Gastrocnemius medialis (tissue), 4 donors: ENCODE measurements at regions not wholly inside any gene's neighbourhood (a gene's known extent, or its start where the extent isn't known, plus 50 kb on each side); places are given as distances from the start of the nearest gene placed in this dataset.

ENCODE experiments used
- POLR2A ChIP-seq, 2 donors: fragments of 450-650 bp; IDR thresholded peaks; one replicate each; pipeline ENCODE4 v1.6.1; 2017; ENCODE audit warnings: antibody characterized with exemption in 2 of 2, mild to moderate bottlenecking in 2 of 2, moderate library complexity in 2 of 2
- TF ChIP-seq, protein P1 (sequence below), 5 experiments: fragments of 450-650 bp in 3 of 5; fragments of 200-600 bp in 2 of 5; sonication (generic) in 2 of 5; IDR thresholded peaks in 4 of 5; conservative IDR thresholded peaks in 1 of 5; 1 replicate in 4 of 5; 2 replicates in 1 of 5; pipeline ENCODE4 v1.5.1; 2016 to 2019; ENCODE audit warnings: antibody characterized with exemption in 5 of 5, mild to moderate bottlenecking in 3 of 5, moderate library complexity in 3 of 5

DNA sequence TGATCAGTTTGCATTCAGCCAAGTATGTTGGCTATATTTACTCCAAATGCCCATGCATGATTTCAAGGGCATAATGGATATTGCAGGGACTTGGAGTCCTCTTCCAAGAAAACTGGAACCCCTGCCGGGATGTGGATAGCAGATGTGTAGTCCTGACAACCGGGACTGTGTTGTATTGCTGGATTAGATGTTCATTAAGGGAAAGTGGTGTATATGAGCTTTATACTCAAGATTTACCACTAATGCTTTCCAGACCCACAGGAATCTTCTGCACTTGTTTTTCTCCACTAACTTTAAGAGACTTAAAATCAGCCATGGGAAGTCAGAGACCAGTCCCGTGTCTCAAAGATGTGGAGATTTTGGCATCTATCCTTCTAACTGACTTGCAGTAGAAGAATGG lies 770.9 kb downstream of the HDGFL1 start:
- TF ChIP-seq, protein P1, sequence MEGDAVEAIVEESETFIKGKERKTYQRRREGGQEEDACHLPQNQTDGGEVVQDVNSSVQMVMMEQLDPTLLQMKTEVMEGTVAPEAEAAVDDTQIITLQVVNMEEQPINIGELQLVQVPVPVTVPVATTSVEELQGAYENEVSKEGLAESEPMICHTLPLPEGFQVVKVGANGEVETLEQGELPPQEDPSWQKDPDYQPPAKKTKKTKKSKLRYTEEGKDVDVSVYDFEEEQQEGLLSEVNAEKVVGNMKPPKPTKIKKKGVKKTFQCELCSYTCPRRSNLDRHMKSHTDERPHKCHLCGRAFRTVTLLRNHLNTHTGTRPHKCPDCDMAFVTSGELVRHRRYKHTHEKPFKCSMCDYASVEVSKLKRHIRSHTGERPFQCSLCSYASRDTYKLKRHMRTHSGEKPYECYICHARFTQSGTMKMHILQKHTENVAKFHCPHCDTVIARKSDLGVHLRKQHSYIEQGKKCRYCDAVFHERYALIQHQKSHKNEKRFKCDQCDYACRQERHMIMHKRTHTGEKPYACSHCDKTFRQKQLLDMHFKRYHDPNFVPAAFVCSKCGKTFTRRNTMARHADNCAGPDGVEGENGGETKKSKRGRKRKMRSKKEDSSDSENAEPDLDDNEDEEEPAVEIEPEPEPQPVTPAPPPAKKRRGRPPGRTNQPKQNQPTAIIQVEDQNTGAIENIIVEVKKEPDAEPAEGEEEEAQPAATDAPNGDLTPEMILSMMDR (IDR thresholded peaks at IDR 0.05 in 4 of 5, conservative IDR thresholded peaks at IDR 0.05 in 1 of 5): no peak
- no peak for TF ChIP-seq POLR2A (IDR thresholded peaks at IDR 0.05)
